Gastrocnemius medialis (tissue), 4 donors: ENCODE measurements at regions not wholly inside any gene's neighbourhood (a gene's known extent, or its start where the extent isn't known, plus 50 kb on each side); places are given as distances from the start of the nearest gene placed in this dataset.

Experiments used
- ATAC-seq, 2 donors: fragments of 150-250 bp; one replicate each; pipeline ENCODE4 v1.9.1; 2016
- DNase-seq, 2 donors: peaks; one replicate each; pipeline ENCODE4 v3.0.0-alpha.2; 2019
- H3K27ac ChIP-seq, 4 donors: fragments of 200-600 bp; sonication (generic); 1 replicate in 1 of 4; 2 replicates in 3 of 4; pipeline ENCODE4 v1.5.1; 2016 to 2018; ENCODE audit warnings: mild to moderate bottlenecking in 2 of 4, moderate library complexity in 1 of 4
- H3K27me3 ChIP-seq, 3 donors: fragments of 200-600 bp; sonication (generic) in 2 of 3; 1 replicate in 1 of 3; 2 replicates in 2 of 3; pipeline versions ENCODE4 v1.5.1 to v1.6.0; 2016 to 2019; ENCODE audit warnings: mild to moderate bottlenecking in 1 of 3, moderate library complexity in 1 of 3
- H3K36me3 ChIP-seq, 2 donors: fragments of 200-600 bp; sonication (generic) in 1 of 2; one replicate each; pipeline ENCODE4 v1.5.1; 2017 to 2018
- H3K4me1 ChIP-seq, 2 donors: fragments of 200-600 bp; sonication (generic) in 1 of 2; one replicate each; pipeline ENCODE4 v1.5.1; 2016 to 2017; ENCODE audit warnings: mild to moderate bottlenecking in 2 of 2
- H3K4me3 ChIP-seq, 4 donors: fragments of 200-600 bp; sonication (generic) in 3 of 4; 1 replicate in 1 of 4; 2 replicates in 3 of 4; pipeline ENCODE4 v1.5.1; 2016 to 2019; ENCODE audit warnings: mild to moderate bottlenecking in 2 of 4
- H3K9me3 ChIP-seq, 3 donors: fragments of 200-600 bp; sonication (generic) in 2 of 3; 1 replicate in 1 of 3; 2 replicates in 2 of 3; pipeline ENCODE4 v1.5.1; 2016 to 2019
- CTCF ChIP-seq, 5 experiments: fragments of 450-650 bp in 3 of 5; fragments of 200-600 bp in 2 of 5; sonication (generic) in 2 of 5; IDR thresholded peaks in 4 of 5; conservative IDR thresholded peaks in 1 of 5; 1 replicate in 4 of 5; 2 replicates in 1 of 5; pipeline ENCODE4 v1.5.1; 2016 to 2019; ENCODE audit warnings: antibody characterized with exemption in 5 of 5, mild to moderate bottlenecking in 3 of 5, moderate library complexity in 3 of 5
- POLR2A ChIP-seq, 2 donors: fragments of 450-650 bp; IDR thresholded peaks; one replicate each; pipeline ENCODE4 v1.6.1; 2017; ENCODE audit warnings: antibody characterized with exemption in 2 of 2, mild to moderate bottlenecking in 2 of 2, moderate library complexity in 2 of 2
- in situ Hi-C, 4 donors: fragments of 200-750 bp; cut with MboI; loops; one replicate each; pipeline versions ENCODE4 v1.15.0 to v1.8.0; 2017; ENCODE audit warnings: low sequenced_read_pairs in 4 of 4
- intact Hi-C: fragments of 100-400 bp; cut with DNase I; formaldehyde crosslinking; loops from one replicate; pipeline ENCODE4 v1.15.1; 2023; ENCODE audit warnings: low total_unique reads

DNA sequence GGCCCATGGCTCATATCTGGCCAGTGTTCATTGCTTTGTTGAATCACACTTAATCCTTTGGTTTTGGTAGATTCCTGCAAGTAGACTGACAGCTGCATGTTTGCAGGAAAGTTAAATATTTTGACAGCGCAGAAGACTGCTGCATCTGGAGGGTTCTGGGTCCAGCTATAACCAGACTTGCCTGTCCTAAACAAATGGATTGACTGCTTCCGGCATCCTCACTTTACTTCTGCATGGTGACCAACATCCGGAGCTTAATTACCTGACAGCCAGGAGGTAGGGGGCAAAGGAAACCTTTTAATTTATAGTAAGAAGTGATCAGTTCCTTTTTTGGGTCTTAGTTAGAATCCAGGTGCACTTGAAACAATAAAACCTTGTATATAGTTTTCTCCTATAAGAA, 263.3 kb downstream of the SNX10 start:
- TF ChIP-seq CTCF (IDR thresholded peaks at IDR 0.05 in 4 of 5, conservative IDR thresholded peaks at IDR 0.05 in 1 of 5) (no peak), POLR2A (IDR thresholded peaks at IDR 0.05) (no peak)

DNA sequence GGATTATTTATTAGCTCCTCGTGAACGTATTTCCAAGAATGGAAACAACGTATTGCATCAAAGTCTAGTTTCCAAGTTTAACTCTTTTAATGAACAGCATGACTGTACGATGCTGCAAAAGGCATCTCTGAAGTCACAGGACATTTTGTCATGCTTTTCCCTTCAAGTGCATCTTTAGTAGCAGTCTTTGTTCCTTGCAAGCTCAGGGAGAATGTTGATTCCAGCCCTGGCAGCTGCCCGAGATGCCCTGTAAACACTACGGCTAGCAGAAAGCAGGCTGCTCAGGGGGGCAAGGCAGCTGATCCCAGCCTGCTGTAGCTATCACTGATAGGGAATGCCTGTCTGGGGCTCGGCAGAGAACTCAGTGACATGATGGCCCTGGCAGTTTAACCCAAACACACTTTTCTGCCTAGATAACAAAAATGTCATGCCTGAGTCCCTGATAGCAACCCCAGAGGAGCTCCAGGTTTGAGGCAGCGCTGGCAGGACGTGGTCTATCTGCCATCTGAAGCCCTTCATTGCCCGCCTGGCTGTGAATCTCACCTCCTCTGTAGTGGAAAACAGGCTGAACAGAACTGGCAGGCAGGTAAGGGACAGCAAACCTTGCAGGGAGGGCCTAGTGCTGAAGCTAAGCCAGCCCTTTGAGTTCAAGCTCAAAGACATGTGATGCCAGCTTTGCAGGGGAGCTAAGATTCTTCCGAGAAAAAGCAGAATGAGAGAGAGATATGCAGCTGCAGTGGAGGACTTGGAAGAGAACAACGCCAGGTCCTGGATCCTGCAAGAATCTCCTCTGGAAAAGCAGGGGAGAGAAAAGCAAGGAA, 264.6 kb downstream of the SNX10 start:
- in situ Hi-C loops (no loop called here), intact Hi-C loops (no loop called here)
- Histone ChIP-seq H3K9me3 (no peaks in the 10 kb centered on the region), H3K4me1 (no peaks in the 10 kb centered on the region), H3K4me3 (no peak overlapping the region), H3K36me3 (no peaks in the 10 kb centered on the region), H3K27ac (no peak overlapping the region), H3K27me3 (no peaks in the 10 kb centered on the region)
- TF ChIP-seq POLR2A (IDR thresholded peaks at IDR 0.05) (no peak), CTCF (IDR thresholded peaks at IDR 0.05 in 4 of 5, conservative IDR thresholded peaks at IDR 0.05 in 1 of 5) (no peak)
- DNase-seq (no peak), ATAC-seq (no peak)

More for the DNA sequence above, 263.3 kb downstream of the SNX10 start:
- no peak overlapping the region for H3K4me3 ChIP-seq
- intact Hi-C loops (no loop called here), in situ Hi-C loops (no loop called here)
- no peak overlapping the region for H3K27ac ChIP-seq
- H3K27me3 ChIP-seq: peaks cover 0 to 2% (median 0%) of the 10 kb centered on the region in 3 donors
- H3K9me3 ChIP-seq: no peaks in the 10 kb centered on the region
- no peaks in the 10 kb centered on the region for H3K36me3 ChIP-seq
- no peaks in the 10 kb centered on the region for H3K4me1 ChIP-seq
- DNase-seq (no peak), ATAC-seq (no peak)

- no peaks in the 10 kb centered on the region for H3K27me3 ChIP-seq
- H3K36me3 ChIP-seq: no peaks in the 10 kb centered on the region
- intact Hi-C loops: no loop called here
- H3K9me3 ChIP-seq: no peaks in the 10 kb centered on the region
- H3K4me1 ChIP-seq: no peaks in the 10 kb centered on the region
- no peak overlapping the region for H3K4me3 ChIP-seq
- no peak overlapping the region for H3K27ac ChIP-seq
- in situ Hi-C loops: no loop called here
- ATAC-seq: no peak
- DNase-seq: no peak
- TF ChIP-seq CTCF (IDR thresholded peaks at IDR 0.05 in 4 of 5, conservative IDR thresholded peaks at IDR 0.05 in 1 of 5): no peak
- no peak for TF ChIP-seq POLR2A (IDR thresholded peaks at IDR 0.05)
Observed at GRCh38 chr7:26560526-26561256, 269.0 kb downstream of the SNX10 start.

GRCh38 chr7:26562841-26563240, 271.2 kb downstream of the SNX10 start:
- H3K36me3 ChIP-seq: no peaks in the 10 kb centered on the region
- no peaks in the 10 kb centered on the region for H3K9me3 ChIP-seq
- DNase-seq: no peak
- in situ Hi-C loops (no loop called here), intact Hi-C loops (no loop called here)
- no peak for ATAC-seq
- H3K27ac ChIP-seq: no peak overlapping the region
- no peak overlapping the region for H3K4me3 ChIP-seq
- H3K4me1 ChIP-seq: no peaks in the 10 kb centered on the region
- TF ChIP-seq POLR2A (IDR thresholded peaks at IDR 0.05): no peak
- TF ChIP-seq CTCF (IDR thresholded peaks at IDR 0.05 in 4 of 5, conservative IDR thresholded peaks at IDR 0.05 in 1 of 5): no peak
- H3K27me3 ChIP-seq: no peaks in the 10 kb centered on the region
